CD4-positive, alpha-beta T cell (primary cell): ENCODE measurements at regions not wholly inside any gene's neighbourhood (a gene's known extent, or its start where the extent isn't known, plus 50 kb on each side); places are given as distances from the start of the nearest gene placed in this dataset.
"Not testable (repeated sequence)": the region's sequence is repeated elsewhere in the genome, so short reads cannot be mapped to it uniquely, and the experiment has no call there.

Experiments used
- ATAC-seq: fragments of 200-7000 bp; cut with Tn5 transposase; one replicate; pipeline ENCODE4 v1.10.0; 2022; ENCODE audit warnings: mild to moderate bottlenecking; ENCODE audit not compliant: poor library complexity
- CTCF ChIA-PET: fragments of 350-600 bp; sonication (Branson Sonifier 250); formaldehyde crosslinking; loops from one replicate; lab custom pipeline; 2021; ENCODE audit warnings: antibody characterized with exemption, inconsistent platforms; lab: Charles Lee
- POLR2A ChIA-PET: fragments of 350-600 bp; sonication (Branson Sonifier 250); formaldehyde crosslinking; loops from one replicate; lab custom pipeline; 2021; ENCODE audit warnings: antibody characterized with exemption, inconsistent platforms; lab: Charles Lee
- DNase-seq, 14 experiments: peaks; one replicate each; pipeline ENCODE4 v3.0.0-alpha.2; 2013 to 2020; ENCODE audit warnings: mixed read lengths in 2 of 14
- H3K27ac ChIP-seq, 2 donors: one replicate each; pipeline versions ENCODE4 v1.5.1 to v1.7.0; 2013; ENCODE audit warnings: low read length in 2 of 2, low read depth in 1 of 2, mild to moderate bottlenecking in 1 of 2
- H3K27me3 ChIP-seq, 2 experiments: 1 replicate in 1 of 2; 2 replicates in 1 of 2; pipeline versions ENCODE4 v1.6.1 to v1.7.0; 2013; ENCODE audit warnings: low read length in 2 of 2, control low read depth in 1 of 2, mild to moderate bottlenecking in 1 of 2, moderate library complexity in 1 of 2; ENCODE audit not compliant: insufficient read depth in 2 of 2, control insufficient read depth in 1 of 2
- H3K36me3 ChIP-seq: one replicate; pipeline ENCODE4 v1.6.1; 2013; ENCODE audit warnings: low read length, control low read depth; ENCODE audit not compliant: insufficient read depth
- H3K4me1 ChIP-seq: one replicate; pipeline ENCODE4 v1.6.1; 2013; ENCODE audit warnings: low read length, control low read depth; ENCODE audit not compliant: insufficient read depth
- H3K4me3 ChIP-seq: one replicate; pipeline ENCODE4 v1.5.1; 2013; ENCODE audit warnings: mild to moderate bottlenecking, low read length, moderate library complexity
- H3K9me3 ChIP-seq, 2 experiments: 1 replicate in 1 of 2; 2 replicates in 1 of 2; pipeline versions ENCODE4 v1.6.1 to v1.7.0; 2013; ENCODE audit warnings: low read length in 2 of 2, mild to moderate bottlenecking in 2 of 2, control low read depth in 1 of 2, moderate library complexity in 1 of 2; ENCODE audit not compliant: control insufficient read depth in 1 of 2, insufficient read depth in 1 of 2
- H3K27ac Mint-ChIP-seq: one replicate; pipeline ENCODE4 v1.8.0; 2020; ENCODE audit warnings: mixed read lengths
- H3K27me3 Mint-ChIP-seq: one replicate; pipeline ENCODE4 v1.8.0; 2021; ENCODE audit warnings: mixed read lengths
- H3K36me3 Mint-ChIP-seq: one replicate; pipeline ENCODE4 v1.8.0; 2021; ENCODE audit warnings: low read depth, mixed read lengths
- H3K4me1 Mint-ChIP-seq: one replicate; pipeline ENCODE4 v1.8.0; 2021; ENCODE audit warnings: low read depth, mixed read lengths
- H3K4me3 Mint-ChIP-seq: one replicate; pipeline ENCODE4 v1.8.0; 2020; ENCODE audit warnings: mild to moderate bottlenecking, mixed read lengths
- H3K9me3 Mint-ChIP-seq: one replicate; pipeline ENCODE4 v1.8.0; 2020; ENCODE audit warnings: mixed read lengths
- CTCF ChIP-seq: fragments of 200-600 bp; IDR thresholded peaks from one replicate; pipeline ENCODE4 v1.8.0; 2022; ENCODE audit warnings: antibody characterized with exemption, mild to moderate bottlenecking
- intact Hi-C, 2 experiments: fragments of 100-400 bp; cut with DNase I in 1 of 2; cut with micrococcal nuclease in 1 of 2; formaldehyde crosslinking; loops; one replicate each; pipeline versions ENCODE4 v1.15.1 to v1.9.0; 2023 to 2025; cut with DNase I, micrococcal nuclease

GRCh38 chr4:155042014-155042413 is 166.4 kb upstream of the NPY2R start:
- ChIA-PET CTCF (no interaction called here), POLR2A (no interaction called here)
- no peak for DNase-seq
- no peak overlapping the region for H3K27ac Mint-ChIP-seq
- no peaks in the 10 kb centered on the region for H3K9me3 Mint-ChIP-seq
- no peaks in the 10 kb centered on the region for H3K36me3 Mint-ChIP-seq
- H3K4me1 Mint-ChIP-seq = no peaks in the 10 kb centered on the region
- Histone ChIP-seq H3K36me3 (no peaks in the 10 kb centered on the region), H3K9me3 (no peaks in the 10 kb centered on the region), H3K27me3 (no peaks in the 10 kb centered on the region), H3K27ac (no peak overlapping the region), H3K4me3 (no peak overlapping the region), H3K4me1 (no peaks in the 10 kb centered on the region)
- H3K27me3 Mint-ChIP-seq = no peaks in the 10 kb centered on the region
- H3K4me3 Mint-ChIP-seq = no peak overlapping the region
- ATAC-seq = no peak
- intact Hi-C loops = no loop called here
- TF ChIP-seq CTCF = no peak

GRCh38 chr4:155044251-155044650 is 164.2 kb upstream of the NPY2R start:
- POLR2A ChIA-PET, H3K4me3 Mint-ChIP-seq, H3K27ac Mint-ChIP-seq, H3K27me3 Mint-ChIP-seq, DNase-seq, CTCF ChIA-PET, intact Hi-C loops, H3K36me3 Mint-ChIP-seq, H3K9me3 ChIP-seq, H3K27me3 ChIP-seq, H3K36me3 ChIP-seq, H3K27ac ChIP-seq, ATAC-seq, H3K4me3 ChIP-seq, H3K9me3 Mint-ChIP-seq, H3K4me1 ChIP-seq, H3K4me1 Mint-ChIP-seq: not testable (repeated sequence)

GRCh38 chr4:155047755-155048154 is 160.7 kb upstream of the NPY2R start:
- Mint-ChIP-seq H3K9me3 (peaks cover 2% of the 10 kb centered on the region), H3K4me3 (no peak overlapping the region), H3K4me1 (no peaks in the 10 kb centered on the region), H3K27ac (no peak overlapping the region), H3K27me3 (no peaks in the 10 kb centered on the region), H3K36me3 (no peaks in the 10 kb centered on the region)
- Histone ChIP-seq H3K4me1 (no peaks in the 10 kb centered on the region), H3K36me3 (no peaks in the 10 kb centered on the region), H3K9me3 (no peaks in the 10 kb centered on the region), H3K4me3 (no peak overlapping the region), H3K27me3 (no peaks in the 10 kb centered on the region), H3K27ac (no peak overlapping the region)
- ChIA-PET CTCF (no interaction called here), POLR2A (no interaction called here)
- TF ChIP-seq CTCF = no peak
- ATAC-seq (no peak), DNase-seq (no peak)
- intact Hi-C loops = no loop called here

GRCh38 chr4:155054042-155054441 is 154.4 kb upstream of the NPY2R start:
- H3K27ac ChIP-seq, H3K9me3 ChIP-seq, H3K36me3 ChIP-seq, H3K4me3 Mint-ChIP-seq, intact Hi-C loops, H3K36me3 Mint-ChIP-seq, H3K27me3 ChIP-seq, H3K27ac Mint-ChIP-seq, H3K4me1 Mint-ChIP-seq, H3K4me1 ChIP-seq, CTCF ChIA-PET, H3K9me3 Mint-ChIP-seq, DNase-seq, H3K27me3 Mint-ChIP-seq, H3K4me3 ChIP-seq, ATAC-seq, POLR2A ChIA-PET: not testable (repeated sequence)
